Sigmoid colon (tissue), 6 donors: ENCODE measurements at regions not wholly inside any gene's neighbourhood (a gene's known extent, or its start where the extent isn't known, plus 50 kb on each side); places are given as distances from the start of the nearest gene placed in this dataset.
"Not testable (repeated sequence)": the region's sequence is repeated elsewhere in the genome, so short reads cannot be mapped to it uniquely, and the experiment has no call there.

Experiments used
- DNase-seq: peaks from one replicate; pipeline ENCODE4 v3.0.0-alpha.2; 2019
- H3K27ac ChIP-seq, 4 donors: fragments of 200-600 bp; sonication (generic); one replicate each; pipeline ENCODE4 v1.5.1; 2016 to 2019; ENCODE audit warnings: mild to moderate bottlenecking in 1 of 4
- H3K27me3 ChIP-seq, 3 donors: fragments of 200-600 bp; sonication (generic); one replicate each; pipeline ENCODE4 v1.5.1; 2019; ENCODE audit warnings: mild to moderate bottlenecking in 1 of 3
- H3K36me3 ChIP-seq, 4 donors: fragments of 200-600 bp; sonication (generic); one replicate each; pipeline ENCODE4 v1.5.1; 2016 to 2019
- H3K4me1 ChIP-seq, 4 donors: fragments of 200-600 bp; sonication (generic); one replicate each; pipeline ENCODE4 v1.5.1; 2017 to 2019
- H3K4me3 ChIP-seq, 4 donors: fragments of 200-600 bp; sonication (generic); one replicate each; pipeline ENCODE4 v1.5.1; 2017 to 2019; ENCODE audit warnings: mild to moderate bottlenecking in 2 of 4, moderate library complexity in 1 of 4
- H3K9me3 ChIP-seq, 4 donors: fragments of 200-600 bp in 3 of 4; sonication (generic) in 3 of 4; one replicate each; pipeline versions ENCODE4 v1.5.1 to v1.6.1; 2013 to 2019
- EP300 ChIP-seq, 4 donors: sonication (generic); formaldehyde crosslinking; IDR thresholded peaks; one replicate each; pipeline ENCODE4 v1.6.1; 2017; ENCODE audit warnings: antibody characterized with exemption in 4 of 4
- POLR2A ChIP-seq, 2 donors: fragments of 450-650 bp; IDR thresholded peaks; one replicate each; pipeline ENCODE4 v1.6.1; 2016; ENCODE audit warnings: antibody characterized with exemption in 2 of 2, mild to moderate bottlenecking in 2 of 2, moderate library complexity in 2 of 2
- POLR2AphosphoS5 ChIP-seq, 4 donors: sonication (generic); formaldehyde crosslinking; IDR thresholded peaks; one replicate each; pipeline ENCODE4 v1.6.1; 2017; ENCODE audit warnings: antibody characterized with exemption in 4 of 4
- WGBS, 2 donors: extraction: QIAGEN DNeasy Blood & Tissue Kit; methylation state at CpG; one replicate each; pipeline ENCODE4 v1.1.7; 2013; 5-methylcytosine and 5-hydroxymethylcytosine counted together
- intact Hi-C: fragments of 100-400 bp; cut with DNase I; formaldehyde crosslinking; loops from one replicate; pipeline ENCODE4 v1.15.1; 2023
- TF ChIP-seq, protein P1 (sequence below), 4 experiments: fragments of 450-650 bp in 3 of 4; fragments of 200-600 bp in 1 of 4; IDR thresholded peaks; one replicate each; pipeline ENCODE4 v1.5.1; 2016 to 2019; ENCODE audit warnings: antibody characterized with exemption in 4 of 4, mild to moderate bottlenecking in 3 of 4, moderate library complexity in 2 of 4
- donor health status: healthy with polysubstance abuse.
- donor health status: healthy.

DNA sequence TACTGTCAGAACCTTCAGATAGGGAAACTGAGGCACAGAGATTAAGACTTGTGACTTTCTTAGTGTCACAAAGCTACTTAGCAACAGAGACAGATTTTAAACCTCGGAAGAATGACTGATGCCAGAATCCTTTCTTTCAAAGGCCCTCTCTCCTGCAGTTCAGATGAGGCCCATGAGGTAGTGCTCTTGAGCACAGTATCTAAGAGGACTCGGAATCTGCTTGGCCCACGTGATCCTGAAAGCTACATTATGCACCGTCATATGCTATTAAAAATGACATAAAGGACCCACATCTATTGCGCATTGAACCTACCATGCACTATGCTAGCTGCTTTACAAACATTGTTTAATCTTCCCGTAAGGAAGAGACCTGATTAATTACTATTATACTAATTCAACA is 355.9 kb downstream of the SFMBT2 start:
- 69 to 78% methylated on average over 6 of the region's 6 CpGs for WGBS, 2 donors
- DNase-seq: no peak
- Histone ChIP-seq H3K36me3 (no peaks in the 10 kb centered on the region), H3K4me1 (no peaks in the 10 kb centered on the region), H3K27me3 (no peaks in the 10 kb centered on the region), H3K9me3 (peaks cover 0 to 3% (median 0%) of the 10 kb centered on the region in 4 donors), H3K27ac (no peak overlapping the region), H3K4me3 (no peak overlapping the region)
- TF ChIP-seq POLR2AphosphoS5 (IDR thresholded peaks at IDR 0.05) (no peak), EP300 (IDR thresholded peaks at IDR 0.05) (no peak)
- TF ChIP-seq, protein P1, sequence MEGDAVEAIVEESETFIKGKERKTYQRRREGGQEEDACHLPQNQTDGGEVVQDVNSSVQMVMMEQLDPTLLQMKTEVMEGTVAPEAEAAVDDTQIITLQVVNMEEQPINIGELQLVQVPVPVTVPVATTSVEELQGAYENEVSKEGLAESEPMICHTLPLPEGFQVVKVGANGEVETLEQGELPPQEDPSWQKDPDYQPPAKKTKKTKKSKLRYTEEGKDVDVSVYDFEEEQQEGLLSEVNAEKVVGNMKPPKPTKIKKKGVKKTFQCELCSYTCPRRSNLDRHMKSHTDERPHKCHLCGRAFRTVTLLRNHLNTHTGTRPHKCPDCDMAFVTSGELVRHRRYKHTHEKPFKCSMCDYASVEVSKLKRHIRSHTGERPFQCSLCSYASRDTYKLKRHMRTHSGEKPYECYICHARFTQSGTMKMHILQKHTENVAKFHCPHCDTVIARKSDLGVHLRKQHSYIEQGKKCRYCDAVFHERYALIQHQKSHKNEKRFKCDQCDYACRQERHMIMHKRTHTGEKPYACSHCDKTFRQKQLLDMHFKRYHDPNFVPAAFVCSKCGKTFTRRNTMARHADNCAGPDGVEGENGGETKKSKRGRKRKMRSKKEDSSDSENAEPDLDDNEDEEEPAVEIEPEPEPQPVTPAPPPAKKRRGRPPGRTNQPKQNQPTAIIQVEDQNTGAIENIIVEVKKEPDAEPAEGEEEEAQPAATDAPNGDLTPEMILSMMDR (IDR thresholded peaks at IDR 0.05): no peak
- intact Hi-C loops: no loop called here

DNA sequence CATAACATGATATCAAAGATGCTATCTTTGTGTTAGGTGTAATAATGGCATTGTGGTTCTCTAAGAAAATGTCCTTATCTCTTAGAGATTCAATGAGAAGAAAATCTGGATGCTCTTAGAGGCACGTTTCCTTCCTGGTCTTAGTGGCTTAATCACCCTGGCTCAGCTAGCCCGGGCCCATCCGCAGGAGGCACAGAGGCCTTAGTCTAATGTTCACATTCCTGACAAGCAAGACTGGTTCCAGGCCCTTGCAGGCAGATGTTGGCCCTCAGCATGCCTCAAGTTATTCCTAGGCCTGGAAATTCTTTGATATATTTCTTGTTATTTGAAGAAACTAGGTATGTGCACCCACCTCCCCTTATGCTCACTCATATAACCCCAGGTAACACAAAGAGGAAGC is 357.6 kb downstream of the SFMBT2 start:
- intact Hi-C loops: no loop called here
- Histone ChIP-seq H3K9me3 (peaks cover 0 to 7% (median 0%) of the 10 kb centered on the region in 4 donors), H3K27ac (no peak overlapping the region), H3K36me3 (no peaks in the 10 kb centered on the region), H3K27me3 (no peaks in the 10 kb centered on the region), H3K4me1 (no peaks in the 10 kb centered on the region), H3K4me3 (no peak overlapping the region)
- 83 to 94% methylated on average over 3 of the region's 3 CpGs for WGBS, 2 donors
- DNase-seq: no peak
- TF ChIP-seq, protein P1 (IDR thresholded peaks at IDR 0.05): no peak
- TF ChIP-seq EP300 (IDR thresholded peaks at IDR 0.05): no peak
- TF ChIP-seq POLR2AphosphoS5 (IDR thresholded peaks at IDR 0.05): no peak
- TF ChIP-seq POLR2A (IDR thresholded peaks at IDR 0.05): no peak

DNA sequence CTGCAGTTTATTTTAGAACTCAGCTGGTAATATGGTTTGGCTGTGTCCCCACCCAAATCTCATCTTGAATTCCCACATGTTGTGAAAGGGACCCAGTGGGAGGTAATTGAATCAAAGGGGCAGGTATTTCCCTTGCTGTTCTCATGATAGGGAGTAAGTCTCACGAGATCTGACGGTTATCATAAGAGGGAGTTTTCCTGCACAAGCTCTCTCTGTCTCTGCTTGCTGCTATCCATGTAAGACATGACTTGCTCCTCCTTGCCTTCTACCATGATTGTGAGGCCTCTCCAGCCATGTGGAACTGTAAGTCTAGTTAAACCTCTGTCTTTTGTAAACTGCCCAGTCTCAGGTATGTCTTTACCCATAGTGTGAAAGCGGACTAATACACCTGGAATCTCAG is 360.8 kb downstream of the SFMBT2 start:
- H3K27ac ChIP-seq, H3K4me3 ChIP-seq, H3K9me3 ChIP-seq, H3K36me3 ChIP-seq, intact Hi-C loops, H3K4me1 ChIP-seq, DNase-seq, H3K27me3 ChIP-seq: not testable (repeated sequence)
- 93 to 94% methylated on average over 3 of the region's 3 CpGs for WGBS, 2 donors

DNA sequence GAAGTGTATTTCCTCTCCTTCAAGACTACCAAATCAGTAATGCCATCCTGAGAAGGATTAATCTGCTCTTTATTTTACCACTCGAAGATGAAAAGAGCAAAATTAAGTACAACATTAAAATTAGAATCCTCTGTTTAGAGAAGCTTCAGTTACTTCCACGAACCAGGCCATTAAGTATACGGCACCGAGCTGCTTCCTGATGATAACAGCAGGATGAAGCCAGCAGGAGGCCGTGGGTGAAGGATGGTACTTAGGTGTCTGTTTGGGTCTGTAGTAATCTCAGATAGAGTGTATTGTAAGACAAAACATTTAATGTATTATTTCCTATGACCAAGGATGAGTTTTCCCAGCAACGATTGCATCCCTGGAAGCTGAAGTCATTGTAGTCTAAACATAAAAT is 362.8 kb downstream of the SFMBT2 start:
- intact Hi-C loops: no loop called here
- Histone ChIP-seq H3K36me3 (no peaks in the 10 kb centered on the region), H3K27me3 (no peaks in the 10 kb centered on the region), H3K9me3 (peaks cover 0 to 7% (median 0%) of the 10 kb centered on the region in 4 donors), H3K27ac (no peak overlapping the region), H3K4me3 (no peak overlapping the region), H3K4me1 (no peaks in the 10 kb centered on the region)
- no peak for DNase-seq
- WGBS, 2 donors: 77 to 79% methylated on average over 6 of the region's 6 CpGs
- no peak for TF ChIP-seq EP300 (IDR thresholded peaks at IDR 0.05)
- TF ChIP-seq, protein P1 (IDR thresholded peaks at IDR 0.05): no peak
- no peak for TF ChIP-seq POLR2AphosphoS5 (IDR thresholded peaks at IDR 0.05)
- TF ChIP-seq POLR2A (IDR thresholded peaks at IDR 0.05): no peak

DNA sequence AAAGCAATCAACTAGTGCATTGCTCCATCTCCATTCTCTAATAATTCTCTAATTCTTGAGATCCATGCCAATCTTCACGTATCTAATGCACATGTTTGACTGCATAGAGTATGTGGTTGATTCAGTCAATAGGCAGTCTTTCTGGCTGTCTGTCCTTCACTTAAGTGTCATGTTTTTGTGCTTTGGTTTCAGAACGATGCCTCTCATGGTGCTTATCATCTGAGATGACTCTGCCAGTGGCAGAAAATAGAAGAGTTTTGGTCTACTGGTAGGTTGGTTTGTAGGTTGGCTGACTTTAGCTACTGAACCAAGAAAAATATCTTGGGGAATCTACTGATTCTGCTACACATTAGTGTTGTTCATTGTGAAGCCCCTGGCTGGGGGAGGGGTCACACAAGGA is 364.2 kb downstream of the SFMBT2 start:
- no peak overlapping the region for H3K27ac ChIP-seq
- H3K4me3 ChIP-seq: no peak overlapping the region
- peaks cover 0 to 7% (median 0%) of the 10 kb centered on the region in 4 donors for H3K9me3 ChIP-seq
- TF ChIP-seq POLR2AphosphoS5 (IDR thresholded peaks at IDR 0.05): no peak
- no peak for TF ChIP-seq EP300 (IDR thresholded peaks at IDR 0.05)
- no peak for TF ChIP-seq POLR2A (IDR thresholded peaks at IDR 0.05)
- TF ChIP-seq, protein P1 (IDR thresholded peaks at IDR 0.05): no peak
- H3K36me3 ChIP-seq: no peaks in the 10 kb centered on the region
- intact Hi-C loops: no loop called here
- 52 to 62% methylated on average over 2 of the region's 2 CpGs for whole genome bisulfite sequencing, 2 donors
- no peaks in the 10 kb centered on the region for H3K27me3 ChIP-seq
- H3K4me1 ChIP-seq: no peaks in the 10 kb centered on the region
- no peak for DNase-seq
